Astrocyte (in vitro differentiated cells and primary cell): ENCODE measurements at regions not wholly inside any gene's neighbourhood (a gene's known extent, or its start where the extent isn't known, plus 50 kb on each side); places are given as distances from the start of the nearest gene placed in this dataset.

Source experiments
- EZH2 ChIP-seq: IDR thresholded peaks from 2 replicates; pipeline ENCODE4 v1.6.1; 2012; ENCODE audit warnings: mild to moderate bottlenecking, low read length, inconsistent platforms; ENCODE audit not compliant: insufficient read depth
- TF ChIP-seq, protein P1 (sequence below): IDR thresholded peaks from 2 replicates; pipeline ENCODE4 v1.5.1; 2011; ENCODE audit warnings: low read depth, mild to moderate bottlenecking, inconsistent platforms, low read length, moderate library complexity; ENCODE audit not compliant: insufficient read depth

DNA sequence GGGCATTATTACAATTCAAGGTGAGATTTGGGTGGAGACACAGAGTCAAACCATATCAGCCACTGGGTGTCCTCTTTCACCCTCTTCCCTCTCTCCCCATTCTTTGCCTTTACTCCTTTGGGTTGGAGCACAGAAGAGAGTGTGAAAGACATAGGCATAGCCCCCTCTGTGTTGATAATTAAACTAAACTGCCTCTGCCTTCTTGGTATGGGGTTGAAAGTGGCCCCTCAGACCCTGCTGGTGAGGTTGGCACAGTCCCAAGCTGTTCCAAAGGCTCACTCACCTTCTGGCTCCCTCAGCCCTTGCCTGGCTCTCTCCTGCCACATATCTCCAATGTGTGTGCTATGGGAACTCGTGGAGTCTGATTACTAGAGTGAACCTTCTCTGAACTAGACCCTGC, 210.6 kb upstream of the RXFP2 start:
- no peak for TF ChIP-seq EZH2
- TF ChIP-seq, protein P1, sequence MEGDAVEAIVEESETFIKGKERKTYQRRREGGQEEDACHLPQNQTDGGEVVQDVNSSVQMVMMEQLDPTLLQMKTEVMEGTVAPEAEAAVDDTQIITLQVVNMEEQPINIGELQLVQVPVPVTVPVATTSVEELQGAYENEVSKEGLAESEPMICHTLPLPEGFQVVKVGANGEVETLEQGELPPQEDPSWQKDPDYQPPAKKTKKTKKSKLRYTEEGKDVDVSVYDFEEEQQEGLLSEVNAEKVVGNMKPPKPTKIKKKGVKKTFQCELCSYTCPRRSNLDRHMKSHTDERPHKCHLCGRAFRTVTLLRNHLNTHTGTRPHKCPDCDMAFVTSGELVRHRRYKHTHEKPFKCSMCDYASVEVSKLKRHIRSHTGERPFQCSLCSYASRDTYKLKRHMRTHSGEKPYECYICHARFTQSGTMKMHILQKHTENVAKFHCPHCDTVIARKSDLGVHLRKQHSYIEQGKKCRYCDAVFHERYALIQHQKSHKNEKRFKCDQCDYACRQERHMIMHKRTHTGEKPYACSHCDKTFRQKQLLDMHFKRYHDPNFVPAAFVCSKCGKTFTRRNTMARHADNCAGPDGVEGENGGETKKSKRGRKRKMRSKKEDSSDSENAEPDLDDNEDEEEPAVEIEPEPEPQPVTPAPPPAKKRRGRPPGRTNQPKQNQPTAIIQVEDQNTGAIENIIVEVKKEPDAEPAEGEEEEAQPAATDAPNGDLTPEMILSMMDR: no peak
